B cell (primary cell): ENCODE measurements at regions not wholly inside any gene's neighbourhood (a gene's known extent, or its start where the extent isn't known, plus 50 kb on each side); places are given as distances from the start of the nearest gene placed in this dataset.

ENCODE experiments used
- ATAC-seq: fragments of 200-7000 bp; cut with Tn5 transposase; one replicate; pipeline ENCODE4 v1.10.0; 2021; ENCODE audit warnings: low read depth, mild to moderate bottlenecking, moderate number of reproducible peaks, moderate library complexity
- CTCF ChIA-PET: fragments of 350-600 bp; sonication (Branson Sonifier 250); formaldehyde crosslinking; loops from one replicate; lab custom pipeline; 2021; ENCODE audit warnings: antibody characterized with exemption, inconsistent platforms; lab: Charles Lee
- POLR2A ChIA-PET: fragments of 350-600 bp; sonication (Branson Sonifier 250); formaldehyde crosslinking; loops from one replicate; lab custom pipeline; 2021; ENCODE audit warnings: antibody characterized with exemption; lab: Charles Lee
- DNase-seq: peaks from one replicate; pipeline ENCODE4 v3.0.0; 2013
- H2AFZ ChIP-seq: 2 replicates; pipeline ENCODE4 v1.6.1; 2012; ENCODE audit warnings: mild to moderate bottlenecking, low read depth, low read length; ENCODE audit not compliant: insufficient read depth, poor library complexity, severe bottlenecking
- H3K27ac ChIP-seq, 2 donors: 1 replicate in 1 of 2; 2 replicates in 1 of 2; pipeline ENCODE4 v1.5.1; 2012 to 2013; ENCODE audit warnings: low read length in 2 of 2, mild to moderate bottlenecking in 2 of 2, moderate library complexity in 1 of 2
- H3K27me3 ChIP-seq, 4 experiments: fragments of 200-600 bp in 1 of 4; sonication (generic) in 1 of 4; replicated peaks in 1 of 4; 1 replicate in 2 of 4; 2 replicates in 2 of 4; pipeline versions ENCODE4 v1.6.1 to v1.7.0; 2013 to 2016; ENCODE audit warnings: low read length in 3 of 4, mild to moderate bottlenecking in 2 of 4, mixed read lengths in 1 of 4, moderate library complexity in 1 of 4; ENCODE audit not compliant: insufficient read depth in 4 of 4, control insufficient read depth in 3 of 4; ENCODE audit errors: control extremely low read depth in 1 of 4
- H3K36me3 ChIP-seq, 2 experiments: replicated peaks in 1 of 2; 1 replicate in 1 of 2; 2 replicates in 1 of 2; pipeline versions ENCODE4 v1.6.1 to v1.7.1; 2013; ENCODE audit warnings: low read length in 1 of 2; ENCODE audit not compliant: insufficient read depth in 2 of 2, control insufficient read depth in 1 of 2; ENCODE audit errors: control extremely low read depth in 1 of 2, extremely low read depth in 1 of 2
- H3K4me1 ChIP-seq, 2 donors: fragments of 200-600 bp in 1 of 2; sonication (generic) in 1 of 2; 1 replicate in 1 of 2; 2 replicates in 1 of 2; pipeline versions ENCODE4 v1.5.1 to v1.6.1; 2013 to 2017; ENCODE audit warnings: low read length in 2 of 2; ENCODE audit not compliant: control insufficient read depth in 2 of 2, insufficient read depth in 2 of 2
- H3K4me2 ChIP-seq: replicated peaks from 2 replicates; pipeline ENCODE3; 2012; ENCODE audit warnings: mild to moderate bottlenecking, low read depth, low read length; ENCODE audit not compliant: poor library complexity, severe bottlenecking
- H3K4me3 ChIP-seq, 5 experiments: fragments of 200-600 bp in 1 of 5; sonication (generic) in 1 of 5; 1 replicate in 3 of 5; 2 replicates in 2 of 5; pipeline versions ENCODE4 v1.5.1 to v1.7.0; 2011 to 2016; ENCODE audit warnings: low read length in 4 of 5, mild to moderate bottlenecking in 4 of 5, low read depth in 2 of 5, control low read depth in 1 of 5, moderate library complexity in 1 of 5; ENCODE audit not compliant: insufficient read depth in 1 of 5; ENCODE audit errors: control extremely low read depth in 1 of 5, extremely low read depth in 1 of 5
- H3K79me2 ChIP-seq: fragments of 200-600 bp; sonication (generic); one replicate; pipeline ENCODE4 v1.6.0; 2016; ENCODE audit warnings: low read length; ENCODE audit not compliant: control insufficient read depth, insufficient read depth
- H3K9ac ChIP-seq: fragments of 200-600 bp; sonication (generic); 2 replicates; pipeline ENCODE4 v1.6.1; 2017; ENCODE audit warnings: mild to moderate bottlenecking, low read length, moderate library complexity
- H3K9me3 ChIP-seq, 3 donors: one replicate each; pipeline versions ENCODE4 v1.6.1 to v1.7.1; 2013; ENCODE audit warnings: low read length in 2 of 3; ENCODE audit not compliant: control insufficient read depth in 2 of 3, insufficient read depth in 1 of 3; ENCODE audit errors: control extremely low read depth in 1 of 3
- H4K20me1 ChIP-seq: 2 replicates; pipeline ENCODE4 v1.6.0; 2012; ENCODE audit warnings: mild to moderate bottlenecking, low read length; ENCODE audit not compliant: insufficient read depth, control insufficient read depth, poor library complexity, severe bottlenecking
- H3K27ac Mint-ChIP-seq: one replicate; pipeline ENCODE4 v1.8.0; 2021; ENCODE audit warnings: mixed read lengths
- H3K27me3 Mint-ChIP-seq: one replicate; pipeline ENCODE4 v1.8.0; 2021; ENCODE audit warnings: mixed read lengths
- H3K4me1 Mint-ChIP-seq: one replicate; pipeline ENCODE4 v1.8.0; 2021; ENCODE audit warnings: mixed read lengths
- H3K4me3 Mint-ChIP-seq: one replicate; pipeline ENCODE4 v1.8.0; 2021; ENCODE audit warnings: mixed read lengths
- H3K9me3 Mint-ChIP-seq: one replicate; pipeline ENCODE4 v1.8.0; 2022; ENCODE audit warnings: mixed read lengths; ENCODE audit not compliant: insufficient read depth
- EZH2 ChIP-seq: IDR thresholded peaks from 2 replicates; pipeline ENCODE4 v1.6.1; 2012; ENCODE audit warnings: borderline replicate concordance, low read depth, mild to moderate bottlenecking, moderate library complexity, low read length; ENCODE audit not compliant: insufficient read depth, poor library complexity, severe bottlenecking
- WGBS: methylation state at CpG from one replicate; pipeline ENCODE4 v1.1.5; 2013; ENCODE audit warnings: missing lambda C conversion rate; ENCODE audit not compliant: insufficient coverage; 5-methylcytosine and 5-hydroxymethylcytosine counted together
- intact Hi-C: fragments of 100-400 bp; cut with micrococcal nuclease; formaldehyde crosslinking; loops from one replicate; pipeline ENCODE4 v1.10.0; 2022
- TF ChIP-seq, protein P1 (sequence below): fragments of 200-600 bp; IDR thresholded peaks from one replicate; pipeline ENCODE4 v1.8.0; 2022; ENCODE audit warnings: antibody characterized with exemption, mild to moderate bottlenecking

GRCh38 chr5:82364497-82364896 lies 86.3 kb upstream of the RPS23 start:
- intact Hi-C loops = no loop called here
- H3K9me3 ChIP-seq = no peaks in the 10 kb centered on the region
- H3K27me3 ChIP-seq = no peaks in the 10 kb centered on the region
- no peak overlapping the region for H3K4me3 ChIP-seq
- 67% methylated on average over 4 of the region's 5 CpGs for WGBS
- Mint-ChIP-seq H3K4me1 (no peaks in the 10 kb centered on the region), H3K4me3 (no peak overlapping the region), H3K9me3 (no peaks in the 10 kb centered on the region), H3K27me3 (peaks cover 3% of the 10 kb centered on the region), H3K27ac (no peak overlapping the region)
- TF ChIP-seq, protein P1, sequence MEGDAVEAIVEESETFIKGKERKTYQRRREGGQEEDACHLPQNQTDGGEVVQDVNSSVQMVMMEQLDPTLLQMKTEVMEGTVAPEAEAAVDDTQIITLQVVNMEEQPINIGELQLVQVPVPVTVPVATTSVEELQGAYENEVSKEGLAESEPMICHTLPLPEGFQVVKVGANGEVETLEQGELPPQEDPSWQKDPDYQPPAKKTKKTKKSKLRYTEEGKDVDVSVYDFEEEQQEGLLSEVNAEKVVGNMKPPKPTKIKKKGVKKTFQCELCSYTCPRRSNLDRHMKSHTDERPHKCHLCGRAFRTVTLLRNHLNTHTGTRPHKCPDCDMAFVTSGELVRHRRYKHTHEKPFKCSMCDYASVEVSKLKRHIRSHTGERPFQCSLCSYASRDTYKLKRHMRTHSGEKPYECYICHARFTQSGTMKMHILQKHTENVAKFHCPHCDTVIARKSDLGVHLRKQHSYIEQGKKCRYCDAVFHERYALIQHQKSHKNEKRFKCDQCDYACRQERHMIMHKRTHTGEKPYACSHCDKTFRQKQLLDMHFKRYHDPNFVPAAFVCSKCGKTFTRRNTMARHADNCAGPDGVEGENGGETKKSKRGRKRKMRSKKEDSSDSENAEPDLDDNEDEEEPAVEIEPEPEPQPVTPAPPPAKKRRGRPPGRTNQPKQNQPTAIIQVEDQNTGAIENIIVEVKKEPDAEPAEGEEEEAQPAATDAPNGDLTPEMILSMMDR = no peak
- H3K36me3 ChIP-seq = no peaks in the 10 kb centered on the region
- H3K4me1 ChIP-seq = no peaks in the 10 kb centered on the region
- DNase-seq (no peak), ATAC-seq (no peak)
- no peak overlapping the region for H2AFZ ChIP-seq
- H4K20me1 ChIP-seq = no peaks in the 10 kb centered on the region
- no peaks in the 10 kb centered on the region for H3K79me2 ChIP-seq
- CTCF ChIA-PET = no interaction called here
- no peak overlapping the region for H3K9ac ChIP-seq
- H3K27ac ChIP-seq = no peak overlapping the region
- H3K4me2 ChIP-seq = no peak overlapping the region
- POLR2A ChIA-PET = no interaction called here

DNA sequence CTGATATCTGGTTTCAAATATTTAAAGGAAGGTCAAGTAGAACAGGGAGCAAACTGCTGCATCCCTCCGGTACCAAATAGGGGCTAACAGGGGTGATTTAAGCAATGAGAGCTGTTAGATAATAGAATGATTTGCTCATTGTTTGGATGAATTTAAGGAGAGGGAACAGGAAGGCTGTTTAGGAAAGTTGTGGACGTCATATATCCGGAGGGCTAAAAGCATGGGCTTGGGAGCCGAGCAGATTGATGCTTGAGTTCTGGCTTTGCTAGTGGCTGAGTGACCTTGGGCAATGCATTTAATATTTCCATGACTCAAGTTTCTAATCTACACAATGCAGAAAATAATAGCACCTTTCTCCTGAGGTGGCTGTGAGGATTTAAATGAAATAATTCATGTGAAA lies 85.4 kb upstream of the RPS23 start:
- no peak overlapping the region for H3K4me3 Mint-ChIP-seq
- DNase-seq (no peak), ATAC-seq (no peak)
- Histone ChIP-seq H3K4me1 (no peaks in the 10 kb centered on the region), H3K27me3 (no peaks in the 10 kb centered on the region), H3K36me3 (no peaks in the 10 kb centered on the region), H4K20me1 (no peaks in the 10 kb centered on the region), H2AFZ (no peak overlapping the region), H3K27ac (no peak overlapping the region), H3K79me2 (no peaks in the 10 kb centered on the region), H3K4me3 (no peak overlapping the region), H3K4me2 (no peak overlapping the region), H3K9me3 (no peaks in the 10 kb centered on the region), H3K9ac (no peak overlapping the region)
- intact Hi-C loops = no loop called here
- H3K27ac Mint-ChIP-seq = no peak overlapping the region
- ChIA-PET POLR2A (no interaction called here), CTCF (no interaction called here)
- TF ChIP-seq, protein P1 = no peak
- no peak for TF ChIP-seq EZH2
- no peaks in the 10 kb centered on the region for H3K9me3 Mint-ChIP-seq
- no peaks in the 10 kb centered on the region for H3K4me1 Mint-ChIP-seq
- WGBS = 94% methylated on average over 3 of the region's 4 CpGs
- peaks cover 3% of the 10 kb centered on the region for H3K27me3 Mint-ChIP-seq
